DOHH2 (cell line): ENCODE measurements at regions not wholly inside any gene's neighbourhood (a gene's known extent, or its start where the extent isn't known, plus 50 kb on each side); places are given as distances from the start of the nearest gene placed in this dataset.

Source experiments
- H3F3A ChIP-seq: fragments of 200-600 bp; sonication (generic), shearing (Covaris generic); 2 replicates; pipeline ENCODE4 v1.6.0; 2016; ENCODE audit warnings: antibody characterized with exemption, mild to moderate bottlenecking; ENCODE audit not compliant: control insufficient read depth, insufficient read depth
- H3K27ac ChIP-seq: fragments of 200-600 bp; sonication (generic); 2 replicates; pipeline ENCODE4 v1.5.1; 2014; ENCODE audit warnings: low read depth, mild to moderate bottlenecking, low read length, moderate library complexity
- H3K27me3 ChIP-seq: fragments of 200-600 bp; sonication (generic); 2 replicates; pipeline ENCODE4 v1.6.1; 2014; ENCODE audit warnings: mild to moderate bottlenecking, low read length, mixed read lengths; ENCODE audit not compliant: control insufficient read depth
- H3K36me3 ChIP-seq: fragments of 200-600 bp; sonication (generic); 2 replicates; pipeline ENCODE4 v1.6.1; 2014; ENCODE audit warnings: mild to moderate bottlenecking, low read length, moderate library complexity, mixed read lengths; ENCODE audit not compliant: control insufficient read depth
- H3K4me1 ChIP-seq: fragments of 200-600 bp; sonication (generic); 2 replicates; pipeline ENCODE4 v1.6.1; 2014; ENCODE audit warnings: mild to moderate bottlenecking, low read length, mixed read lengths; ENCODE audit not compliant: control insufficient read depth
- H3K4me2 ChIP-seq: fragments of 200-600 bp; sonication (generic); 2 replicates; pipeline ENCODE4 v1.6.0; 2014; ENCODE audit warnings: mild to moderate bottlenecking, low read length, moderate library complexity
- H3K4me3 ChIP-seq: fragments of 200-600 bp; sonication (generic); 2 replicates; pipeline ENCODE4 v1.5.1; 2014; ENCODE audit warnings: mild to moderate bottlenecking, low read length, mixed read lengths
- H3K79me2 ChIP-seq: fragments of 200-600 bp; sonication (generic); 2 replicates; pipeline ENCODE4 v1.6.1; 2014; ENCODE audit warnings: mild to moderate bottlenecking, low read length, mixed read lengths; ENCODE audit not compliant: control insufficient read depth
- H3K9me2 ChIP-seq: fragments of 200-600 bp; sonication (generic); replicated peaks from 2 replicates; pipeline ENCODE4 v1.6.1; 2014; ENCODE audit warnings: mild to moderate bottlenecking, low read length, mixed read lengths; ENCODE audit not compliant: control insufficient read depth
- H3K9me3 ChIP-seq: fragments of 200-600 bp; sonication (generic); 2 replicates; pipeline ENCODE4 v1.6.1; 2014; ENCODE audit warnings: antibody characterized with exemption, low read length, mixed read lengths; ENCODE audit not compliant: control insufficient read depth, insufficient read depth
- H4K20me1 ChIP-seq: fragments of 200-600 bp; sonication (generic); 2 replicates; pipeline ENCODE4 v1.6.0; 2014; ENCODE audit warnings: low read depth, mild to moderate bottlenecking, antibody characterized with exemption, low read length, moderate library complexity; ENCODE audit not compliant: control insufficient read depth, insufficient read depth
- CTCF ChIP-seq: fragments of 200-600 bp; sonication (generic); IDR thresholded peaks from one replicate; pipeline ENCODE4 v1.5.1; 2014; ENCODE audit warnings: antibody characterized with exemption, mild to moderate bottlenecking, low read depth, low read length; ENCODE audit not compliant: poor library complexity, severe bottlenecking
- EZH2phosphoT487 ChIP-seq: fragments of 200-600 bp; sonication (generic); IDR thresholded peaks from 2 replicates; pipeline ENCODE4 v1.6.1; 2017; ENCODE audit warnings: borderline replicate concordance, mild to moderate bottlenecking, antibody characterized with exemption, low read length, moderate library complexity, mixed read lengths

DNA sequence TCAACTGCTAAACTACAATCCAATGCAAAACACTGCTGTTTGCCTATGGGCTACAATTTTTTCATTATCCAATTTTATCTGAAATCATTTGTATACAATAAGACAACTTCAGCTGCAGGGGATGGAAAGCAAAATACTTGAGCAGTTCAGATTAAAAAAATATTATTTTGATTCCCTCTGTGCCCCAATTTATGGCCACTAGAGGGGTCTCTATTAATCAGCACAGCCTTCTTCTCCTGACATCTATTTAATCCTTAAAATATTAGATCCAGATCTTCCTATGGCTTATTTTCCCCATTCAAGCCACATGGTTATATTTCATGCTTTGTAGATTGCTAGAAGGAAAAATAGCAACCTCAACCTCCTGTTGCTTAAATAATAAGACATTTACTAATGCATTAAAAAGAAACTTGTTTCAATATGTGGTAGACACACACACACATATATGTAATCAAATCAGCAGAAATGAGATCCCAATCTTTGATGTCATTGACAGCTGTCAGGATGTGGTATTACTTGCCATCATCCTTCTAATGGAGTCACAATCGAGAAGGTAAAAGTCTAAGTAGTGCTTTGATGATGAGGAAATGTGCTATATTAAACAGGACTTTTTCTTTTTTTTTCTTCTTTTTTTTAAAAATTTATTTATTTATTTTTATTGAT is 104.2 kb downstream of the P2RY1 start:
- H3K9me2 ChIP-seq, result no peaks in the 10 kb centered on the region

DNA sequence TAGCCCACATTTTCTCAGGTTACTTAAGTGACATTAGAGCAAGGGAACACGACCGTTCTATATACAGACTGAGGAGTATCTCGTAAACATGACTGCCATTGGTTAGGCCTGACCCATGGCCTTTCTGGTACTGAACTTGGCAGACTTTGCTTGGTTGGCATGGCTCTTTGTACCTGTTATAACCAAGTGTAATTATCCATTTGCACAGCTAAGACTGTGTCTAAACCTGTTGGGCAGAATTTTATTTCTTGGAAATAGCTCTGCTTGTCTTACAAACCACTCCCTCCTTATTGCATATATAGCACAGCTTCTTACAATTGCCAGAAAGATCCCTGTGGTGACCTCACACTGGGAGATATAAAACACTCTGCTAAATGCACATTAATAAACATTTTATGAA is 106.9 kb downstream of the P2RY1 start:
- Histone ChIP-seq H3K27me3 (no peaks in the 10 kb centered on the region), H3K27ac (no peak overlapping the region), H3K79me2 (no peaks in the 10 kb centered on the region), H3K9me3 (no peaks in the 10 kb centered on the region), H3K36me3 (no peaks in the 10 kb centered on the region), H3K4me3 (no peak overlapping the region), H3F3A (no peaks in the 10 kb centered on the region), H3K4me2 (no peak overlapping the region), H3K4me1 (no peaks in the 10 kb centered on the region), H3K9me2 (no peaks in the 10 kb centered on the region), H4K20me1 (no peaks in the 10 kb centered on the region)
- TF ChIP-seq EZH2phosphoT487, result no peak

More for the DNA sequence above, 104.2 kb downstream of the P2RY1 start:
- Histone ChIP-seq H4K20me1 (no peaks in the 10 kb centered on the region), H3K79me2 (no peaks in the 10 kb centered on the region), H3K9me3 (no peaks in the 10 kb centered on the region), H3K4me2 (no peak overlapping the region), H3K27ac (no peak overlapping the region), H3F3A (no peaks in the 10 kb centered on the region), H3K4me1 (no peaks in the 10 kb centered on the region), H3K27me3 (no peaks in the 10 kb centered on the region), H3K4me3 (no peak overlapping the region), H3K36me3 (no peaks in the 10 kb centered on the region)
- no peak for TF ChIP-seq CTCF
- no peak for TF ChIP-seq EZH2phosphoT487

- Histone ChIP-seq H3K4me2 (no peak overlapping the region), H3K79me2 (no peaks in the 10 kb centered on the region), H3K36me3 (no peaks in the 10 kb centered on the region), H3K4me3 (no peak overlapping the region), H3K4me1 (no peaks in the 10 kb centered on the region), H3K9me3 (no peaks in the 10 kb centered on the region), H3K27me3 (no peaks in the 10 kb centered on the region), H3K9me2 (no peaks in the 10 kb centered on the region), H4K20me1 (no peaks in the 10 kb centered on the region), H3F3A (no peaks in the 10 kb centered on the region), H3K27ac (no peak overlapping the region)
- TF ChIP-seq EZH2phosphoT487, result no peak
- TF ChIP-seq CTCF, result no peak
Measured at GRCh38 chr3:152942366-152942765, 107.4 kb downstream of the P2RY1 start.

DNA sequence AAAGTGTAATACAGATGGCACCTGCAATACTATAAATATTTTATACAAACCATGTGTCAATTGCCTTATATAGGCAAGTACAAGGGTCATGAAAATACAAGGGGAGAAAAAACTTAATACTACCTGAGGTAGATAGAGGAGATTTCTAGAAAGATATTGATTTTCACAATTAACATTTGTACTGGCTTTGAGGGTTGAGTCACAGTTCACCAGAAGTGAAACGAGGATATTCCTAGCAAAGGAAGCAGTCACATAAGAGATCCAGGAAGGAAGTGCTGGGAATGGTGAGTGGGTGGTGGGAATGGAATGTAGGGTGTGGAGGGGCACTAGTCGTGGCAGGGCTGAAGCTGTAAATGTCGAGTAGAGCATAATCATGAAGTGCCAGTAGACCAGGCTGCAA is 108.7 kb downstream of the P2RY1 start:
- no peaks in the 10 kb centered on the region for H3K9me3 ChIP-seq
- H3F3A ChIP-seq, result no peaks in the 10 kb centered on the region
- no peaks in the 10 kb centered on the region for H4K20me1 ChIP-seq
- no peaks in the 10 kb centered on the region for H3K4me1 ChIP-seq
- H3K27me3 ChIP-seq, result no peaks in the 10 kb centered on the region
- H3K79me2 ChIP-seq, result no peaks in the 10 kb centered on the region
- no peak overlapping the region for H3K4me2 ChIP-seq
- H3K36me3 ChIP-seq, result no peaks in the 10 kb centered on the region
- H3K4me3 ChIP-seq, result no peak overlapping the region
- H3K27ac ChIP-seq, result no peak overlapping the region
- TF ChIP-seq CTCF, result no peak
- no peak for TF ChIP-seq EZH2phosphoT487
- no peaks in the 10 kb centered on the region for H3K9me2 ChIP-seq
